ENCODE measurements at regions not wholly inside any gene's neighbourhood (a gene's known extent, or its start where the extent isn't known, plus 50 kb on each side); places are given as distances from the start of the nearest gene placed in this dataset.

DNA sequence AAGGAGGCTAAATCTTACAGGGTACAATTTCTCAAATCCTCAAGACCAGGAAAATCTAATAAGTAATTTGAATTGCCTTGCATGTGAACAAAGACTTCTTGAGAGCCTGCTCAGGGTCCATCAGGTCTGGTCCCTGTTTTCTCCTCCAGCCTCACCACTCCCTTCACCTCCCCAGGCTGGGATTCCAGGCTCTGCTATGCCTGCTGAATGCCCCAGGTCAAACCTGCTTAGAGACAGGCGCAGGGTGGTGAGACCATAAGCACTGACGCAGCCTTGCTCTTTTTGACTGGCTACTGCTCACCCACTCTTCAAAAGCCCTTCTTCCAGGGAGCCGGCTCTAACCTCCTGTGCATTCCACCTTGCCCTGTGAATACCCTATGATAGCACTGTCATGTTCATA, 356.4 kb upstream of the ACVR2A start:
- no peak for DNase-seq (ENCODE audit: extremely low spot score)
- ChIA-PET POLR2A (no interaction called here), CTCF (no interaction called here)
- TF ChIP-seq, protein P1, sequence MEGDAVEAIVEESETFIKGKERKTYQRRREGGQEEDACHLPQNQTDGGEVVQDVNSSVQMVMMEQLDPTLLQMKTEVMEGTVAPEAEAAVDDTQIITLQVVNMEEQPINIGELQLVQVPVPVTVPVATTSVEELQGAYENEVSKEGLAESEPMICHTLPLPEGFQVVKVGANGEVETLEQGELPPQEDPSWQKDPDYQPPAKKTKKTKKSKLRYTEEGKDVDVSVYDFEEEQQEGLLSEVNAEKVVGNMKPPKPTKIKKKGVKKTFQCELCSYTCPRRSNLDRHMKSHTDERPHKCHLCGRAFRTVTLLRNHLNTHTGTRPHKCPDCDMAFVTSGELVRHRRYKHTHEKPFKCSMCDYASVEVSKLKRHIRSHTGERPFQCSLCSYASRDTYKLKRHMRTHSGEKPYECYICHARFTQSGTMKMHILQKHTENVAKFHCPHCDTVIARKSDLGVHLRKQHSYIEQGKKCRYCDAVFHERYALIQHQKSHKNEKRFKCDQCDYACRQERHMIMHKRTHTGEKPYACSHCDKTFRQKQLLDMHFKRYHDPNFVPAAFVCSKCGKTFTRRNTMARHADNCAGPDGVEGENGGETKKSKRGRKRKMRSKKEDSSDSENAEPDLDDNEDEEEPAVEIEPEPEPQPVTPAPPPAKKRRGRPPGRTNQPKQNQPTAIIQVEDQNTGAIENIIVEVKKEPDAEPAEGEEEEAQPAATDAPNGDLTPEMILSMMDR (IDR thresholded peaks at IDR 0.05; ENCODE audit: control extremely low read depth, extremely low read depth, low read depth, missing control alignments), result no peak

DNA sequence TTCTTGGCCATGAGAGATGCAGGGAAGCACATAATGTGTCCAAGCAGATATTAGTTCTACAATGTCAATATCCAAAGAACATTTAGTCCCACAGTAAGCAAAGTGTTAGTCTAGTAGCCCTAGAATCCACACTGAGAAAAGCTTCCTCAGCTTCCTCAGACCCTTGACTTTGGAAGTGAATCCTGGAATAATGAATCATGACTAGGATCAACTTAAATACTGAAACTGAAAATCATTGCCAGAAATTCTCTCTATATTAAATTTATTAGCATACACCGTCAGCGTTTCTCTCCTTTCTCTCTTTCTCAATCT, 356.9 kb upstream of the ACVR2A start:
- TF ChIP-seq, protein P1 (IDR thresholded peaks at IDR 0.05; ENCODE audit: control extremely low read depth, extremely low read depth, low read depth, missing control alignments), result no peak
- DNase-seq (ENCODE audit: extremely low spot score), result no peak
- ChIA-PET POLR2A (no interaction called here), CTCF (no interaction called here)

DNA sequence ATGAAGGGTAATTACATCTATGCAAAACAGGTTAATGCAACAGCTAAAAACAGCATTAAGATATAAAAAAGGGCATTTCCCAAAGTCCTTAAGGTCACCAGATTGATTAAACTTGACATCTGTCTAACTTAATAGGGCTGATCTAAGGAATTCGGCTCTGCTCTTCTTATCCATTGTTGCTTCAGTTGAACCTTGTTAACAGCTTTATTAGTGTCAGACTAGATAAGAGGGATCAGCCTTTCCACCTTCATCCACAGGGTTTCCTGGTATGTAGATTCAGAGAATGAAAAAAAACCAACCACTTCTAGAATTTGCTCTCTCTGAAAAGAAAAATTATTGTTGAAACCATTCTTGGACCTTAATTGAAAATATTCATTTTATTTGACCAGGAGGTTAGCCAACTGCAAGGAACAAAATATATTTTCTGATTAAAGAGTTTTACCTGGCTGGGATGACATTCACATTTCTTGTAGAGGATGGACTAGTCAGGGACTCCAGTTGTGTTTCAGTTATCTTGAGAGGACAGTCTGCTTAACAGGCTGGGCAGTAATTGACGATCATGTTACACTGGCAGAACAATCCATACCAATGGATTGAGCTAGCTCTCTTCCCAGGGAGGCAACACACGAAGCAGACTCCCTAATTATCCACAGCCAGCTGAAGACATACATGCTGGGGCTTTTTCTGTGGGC, 357.4 kb upstream of the ACVR2A start:
- POLR2A ChIA-PET, result no interaction called here
- TF ChIP-seq, protein P1 (IDR thresholded peaks at IDR 0.05; ENCODE audit: control extremely low read depth, extremely low read depth, low read depth, missing control alignments), result no peak
- DNase-seq (ENCODE audit: extremely low spot score), result no peak
- CTCF ChIA-PET, result interaction anchor here (2.0 kb wide), 1 partner anchor 10 kb away, joined by 5 read pairs; no protein-coding TSS in a partner anchor

DNA sequence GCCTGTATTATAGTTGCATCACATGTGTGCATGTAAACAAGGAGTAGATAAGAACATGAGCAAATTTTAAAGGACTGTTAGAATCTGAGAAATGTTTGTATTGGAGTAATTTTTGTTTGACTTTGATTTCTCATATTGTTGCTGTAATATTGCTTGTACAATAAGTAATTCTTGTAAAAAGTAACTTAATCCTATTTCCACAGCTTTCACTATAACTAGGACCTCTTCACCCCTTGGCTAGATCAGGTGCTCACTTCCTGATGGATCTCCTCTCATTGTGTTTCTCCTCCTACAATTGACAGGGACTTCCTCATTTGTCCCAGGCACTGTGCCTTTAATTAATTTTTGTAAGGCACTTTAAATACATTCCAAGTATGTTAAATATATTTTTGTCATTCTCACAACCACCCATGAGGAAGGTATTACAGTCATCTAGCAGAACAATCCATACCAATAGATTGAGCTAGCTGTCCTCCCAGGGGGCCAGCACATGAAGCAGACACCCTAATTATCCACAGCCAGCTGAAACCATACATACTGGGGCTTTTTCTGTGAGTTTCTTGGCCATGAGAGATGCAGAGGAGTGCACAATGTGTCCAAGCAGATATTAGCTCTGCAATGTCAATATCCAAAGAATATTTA, 359.5 kb upstream of the ACVR2A start:
- TF ChIP-seq, protein P1 (IDR thresholded peaks at IDR 0.05; ENCODE audit: control extremely low read depth, extremely low read depth, low read depth, missing control alignments), result no peak
- POLR2A ChIA-PET, result no interaction called here
- CTCF ChIA-PET, result interaction anchor here (2.0 kb wide), 1 partner anchor 8 kb away, joined by 5 read pairs; no protein-coding TSS in a partner anchor
- no peak for DNase-seq (ENCODE audit: extremely low spot score)

DNA sequence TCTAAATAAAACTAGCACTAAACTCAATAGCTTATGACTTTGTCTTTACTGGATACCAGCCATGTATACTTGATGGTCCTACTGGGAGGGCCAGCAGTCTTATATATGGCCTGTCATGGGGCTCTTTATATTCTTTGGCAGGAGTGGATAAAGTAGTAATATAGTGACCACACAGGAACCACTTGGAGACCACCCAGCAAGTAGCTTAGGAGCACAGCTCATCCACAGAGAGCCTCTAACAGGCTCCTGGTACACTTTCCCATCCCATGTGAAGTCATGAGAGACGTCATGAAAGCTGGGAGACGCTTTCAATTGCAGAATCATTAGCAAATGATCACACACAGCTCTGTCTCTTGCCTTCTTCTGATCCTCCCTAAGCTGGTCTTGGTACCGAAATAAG, 360.9 kb upstream of the ACVR2A start:
- ChIA-PET CTCF (no interaction called here), POLR2A (no interaction called here)
- DNase-seq (ENCODE audit: extremely low spot score), result no peak
- TF ChIP-seq, protein P1 (IDR thresholded peaks at IDR 0.05; ENCODE audit: control extremely low read depth, extremely low read depth, low read depth, missing control alignments), result no peak

DNA sequence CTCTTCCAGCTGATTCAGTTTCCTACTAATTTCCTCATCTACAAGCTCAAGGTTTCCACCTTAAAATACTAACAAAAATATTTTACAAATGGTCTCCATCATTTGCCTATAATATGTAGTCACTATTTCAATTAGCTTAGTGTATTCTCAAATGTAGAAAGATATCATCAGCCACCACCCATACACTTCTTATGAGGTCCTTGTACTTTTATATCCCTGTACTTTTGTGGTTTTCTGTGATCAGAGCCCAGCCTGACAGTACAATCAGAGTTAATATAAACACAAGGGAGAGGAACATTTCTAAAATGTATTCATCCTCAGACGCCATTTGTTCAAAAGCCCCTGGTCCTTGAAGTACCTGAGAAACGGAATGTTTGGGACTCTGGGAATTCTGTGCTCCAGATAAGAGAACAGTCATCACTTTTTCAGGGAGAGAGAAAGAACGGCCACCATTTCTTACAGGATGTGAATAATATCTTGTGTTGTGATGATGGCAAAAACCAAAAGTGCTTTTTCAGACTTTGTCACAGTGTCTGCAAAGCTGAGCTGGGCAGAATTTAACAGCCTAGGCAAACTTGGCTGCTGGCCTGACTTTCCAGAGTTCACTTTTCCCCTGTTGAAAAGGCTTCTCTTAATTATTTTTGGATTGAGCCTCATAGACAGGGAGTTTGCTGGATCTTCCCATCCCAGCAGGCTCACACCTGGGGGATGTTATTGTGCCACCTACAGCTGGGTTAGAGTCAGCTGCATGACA, 361.7 kb upstream of the ACVR2A start:
- DNase-seq (ENCODE audit: extremely low spot score), result no peak
- TF ChIP-seq, protein P1 (IDR thresholded peaks at IDR 0.05; ENCODE audit: control extremely low read depth, extremely low read depth, low read depth, missing control alignments), result no peak
- CTCF ChIA-PET, result no interaction called here
- POLR2A ChIA-PET, result no interaction called here
